GM12891 (cell line): ENCODE measurements at regions not wholly inside any gene's neighbourhood (a gene's known extent, or its start where the extent isn't known, plus 50 kb on each side); places are given as distances from the start of the nearest gene placed in this dataset.

Source experiments
- DNase-seq: peaks from one replicate; pipeline ENCODE4 v3.0.0; 2011; ENCODE audit warnings: low spot score; ENCODE audit not compliant: insufficient read length
- FAIRE-seq: peaks from 2 replicates; lab custom pipeline; 2011; peaks lifted over from hg19 to GRCh38; lab: Jason Lieb, UNC
- PAX5 ChIP-seq: IDR thresholded peaks from 2 replicates; pipeline ENCODE4 v1.6.1; 2011; ENCODE audit warnings: low read length, moderate library complexity, mild to moderate bottlenecking; ENCODE audit not compliant: insufficient read depth, severe bottlenecking
- POLR2A ChIP-seq: IDR thresholded peaks from 2 replicates; pipeline ENCODE4 v1.6.1; 2011; ENCODE audit warnings: low read depth, low read length, control low read depth
- POLR2AphosphoS5 ChIP-seq: IDR thresholded peaks from 2 replicates; pipeline ENCODE4 v1.6.1; 2011; ENCODE audit warnings: low read depth, low read length, control low read depth
- POU2F2 ChIP-seq: IDR thresholded peaks from 2 replicates; pipeline ENCODE4 v1.6.1; 2011; ENCODE audit warnings: low read depth, mild to moderate bottlenecking, control low read depth, low read length, moderate library complexity
- SPI1 ChIP-seq: IDR thresholded peaks from 2 replicates; pipeline ENCODE4 v1.6.1; 2011; ENCODE audit warnings: low read depth, low read length, control low read depth
- TAF1 ChIP-seq: IDR thresholded peaks from 2 replicates; pipeline ENCODE4 v1.6.1; 2011; ENCODE audit warnings: low read depth, low read length, control low read depth

- no peak for TF ChIP-seq POLR2AphosphoS5
- TF ChIP-seq TAF1: no peak
- no peak for TF ChIP-seq PAX5
- 0 out of 2 replicates have a peak, but pooled peaks have one; percentile 10 for TF ChIP-seq SPI1
- no peak for TF ChIP-seq POLR2A
- TF ChIP-seq POU2F2: no peak
- no peak for FAIRE-seq
- no peak for DNase-seq
These were observed 809.6 kb downstream of the PDHA2 start for GRCh38 chr4:96649536-96649935.

- no peak for TF ChIP-seq PAX5
- TF ChIP-seq TAF1: no peak
- TF ChIP-seq POLR2AphosphoS5: no peak
- no peak for TF ChIP-seq POU2F2
- no peak for TF ChIP-seq POLR2A
- TF ChIP-seq SPI1: no peak
- FAIRE-seq: no peak
- no peak for DNase-seq
These were observed 812.3 kb downstream of the PDHA2 start for GRCh38 chr4:96652158-96652557.

- DNase-seq (no peak), FAIRE-seq (no peak)
- TF ChIP-seq TAF1: no peak
- TF ChIP-seq PAX5: no peak
- TF ChIP-seq POU2F2: no peak
- no peak for TF ChIP-seq POLR2AphosphoS5
- no peak for TF ChIP-seq POLR2A
- TF ChIP-seq SPI1: no peak
These were observed 812.9 kb downstream of the PDHA2 start for GRCh38 chr4:96652821-96653220.

- no peak for TF ChIP-seq SPI1
- no peak for TF ChIP-seq POU2F2
- no peak for TF ChIP-seq PAX5
- no peak for TF ChIP-seq TAF1
- TF ChIP-seq POLR2AphosphoS5: no peak
- no peak for TF ChIP-seq POLR2A
- FAIRE-seq (no peak), DNase-seq (no peak)
These were observed 814.2 kb downstream of the PDHA2 start for GRCh38 chr4:96654045-96654444.

- DNase-seq: no peak
- TF ChIP-seq POLR2A (no peak), POU2F2 (no peak), SPI1 (no peak), TAF1 (no peak), POLR2AphosphoS5 (no peak), PAX5 (no peak)
- no peak for FAIRE-seq
These were observed 830.5 kb downstream of the PDHA2 start for GRCh38 chr4:96670381-96670780.

- TF ChIP-seq POLR2A (no peak), TAF1 (no peak), SPI1 (no peak), POLR2AphosphoS5 (no peak), PAX5 (no peak)
- no peak for DNase-seq
- FAIRE-seq: no peak
These were observed 835.5 kb downstream of the PDHA2 start for GRCh38 chr4:96675416-96675815.

GRCh38 chr4:96675896-96676295, 836.0 kb downstream of the PDHA2 start:
- DNase-seq (no peak), FAIRE-seq (no peak)
- TF ChIP-seq POLR2AphosphoS5 (no peak), POLR2A (no peak), SPI1 (no peak), PAX5 (no peak), POU2F2 (no peak), TAF1 (no peak)

GRCh38 chr4:96676754-96677435, 837.0 kb downstream of the PDHA2 start:
- TF ChIP-seq SPI1 (no peak), TAF1 (no peak), PAX5 (no peak), POLR2A (no peak), POLR2AphosphoS5 (no peak), POU2F2 (no peak)
- DNase-seq (no peak), FAIRE-seq (no peak)

GRCh38 chr4:96677499-96677898, 837.6 kb downstream of the PDHA2 start:
- no peak for FAIRE-seq
- TF ChIP-seq POU2F2 (no peak), TAF1 (no peak), POLR2AphosphoS5 (no peak), SPI1 (no peak), POLR2A (no peak), PAX5 (no peak)
- no peak for DNase-seq

- TF ChIP-seq POLR2A: no peak
- TF ChIP-seq TAF1: no peak
- no peak for FAIRE-seq
- DNase-seq: no peak
These were observed 841.3 kb downstream of the PDHA2 start for GRCh38 chr4:96681218-96681617.
